Parathyroid adenoma (tissue), 2 donors: ENCODE measurements at regions not wholly inside any gene's neighbourhood (a gene's known extent, or its start where the extent isn't known, plus 50 kb on each side); places are given as distances from the start of the nearest gene placed in this dataset.

ENCODE experiments used
- H2AFZ ChIP-seq: fragments of 300-600 bp; sonication (generic); one replicate; pipeline ENCODE4 v1.7.0; 2017; ENCODE audit warnings: antibody characterized with exemption, mild to moderate bottlenecking
- H3K27ac ChIP-seq: fragments of 300-600 bp; sonication (generic); one replicate; pipeline ENCODE4 v1.7.0; 2017
- H3K27me3 ChIP-seq: fragments of 300-600 bp; sonication (generic); one replicate; pipeline ENCODE4 v1.7.0; 2017; ENCODE audit warnings: low read length; ENCODE audit not compliant: control insufficient read depth, insufficient read depth
- H3K36me3 ChIP-seq: fragments of 300-600 bp; sonication (generic); one replicate; pipeline ENCODE4 v1.7.0; 2017; ENCODE audit warnings: low read length; ENCODE audit not compliant: control insufficient read depth, insufficient read depth
- H3K4me1 ChIP-seq: fragments of 300-600 bp; sonication (generic); one replicate; pipeline ENCODE4 v1.7.0; 2017; ENCODE audit warnings: control low read depth
- H3K4me2 ChIP-seq: fragments of 300-600 bp; sonication (generic); one replicate; pipeline ENCODE4 v1.7.0; 2017; ENCODE audit warnings: low read length
- H3K4me3 ChIP-seq: fragments of 300-600 bp; sonication (generic); one replicate; pipeline ENCODE4 v1.7.0; 2017; ENCODE audit warnings: low read depth, low read length
- H3K79me2 ChIP-seq: fragments of 300-600 bp; sonication (generic); one replicate; pipeline ENCODE4 v1.7.0; 2017; ENCODE audit warnings: control low read depth
- H3K9ac ChIP-seq: fragments of 300-600 bp; sonication (generic); one replicate; pipeline ENCODE4 v1.7.0; 2017; ENCODE audit warnings: mild to moderate bottlenecking
- H3K9me3 ChIP-seq: fragments of 300-600 bp; sonication (generic); one replicate; pipeline ENCODE4 v1.7.0; 2017; ENCODE audit warnings: low read length; ENCODE audit not compliant: control insufficient read depth
- TF ChIP-seq, protein P1 (sequence below): fragments of 300-600 bp; sonication (generic); IDR thresholded peaks from one replicate; pipeline ENCODE4 v1.7.0; 2017; ENCODE audit warnings: antibody characterized with exemption, mild to moderate bottlenecking
- donor health status: primary hyperparathyroidism.

DNA sequence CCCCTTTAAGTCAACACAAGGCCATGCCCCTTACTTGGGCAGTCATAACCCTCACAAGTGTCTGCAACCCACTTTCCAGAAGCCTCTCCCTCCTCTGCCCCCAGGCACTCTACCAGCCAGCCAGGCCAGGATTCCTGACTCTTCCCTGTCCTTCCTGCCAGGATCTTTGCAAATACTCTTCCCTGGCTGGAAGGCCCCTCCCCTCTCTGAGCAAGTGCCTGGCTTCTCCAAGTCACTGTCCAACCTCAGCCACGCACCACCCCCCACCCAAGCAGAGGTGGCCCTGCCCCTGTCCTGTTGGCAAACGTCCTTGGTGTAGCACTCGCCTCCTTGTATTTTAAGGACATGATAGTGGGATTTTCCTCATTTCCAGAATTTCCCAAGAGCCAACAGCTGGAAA is 54.7 kb upstream of the USP3 start:
- no peaks in the 10 kb centered on the region for H3K36me3 ChIP-seq
- H3K27ac ChIP-seq: no peak overlapping the region
- no peaks in the 10 kb centered on the region for H3K9me3 ChIP-seq

DNA sequence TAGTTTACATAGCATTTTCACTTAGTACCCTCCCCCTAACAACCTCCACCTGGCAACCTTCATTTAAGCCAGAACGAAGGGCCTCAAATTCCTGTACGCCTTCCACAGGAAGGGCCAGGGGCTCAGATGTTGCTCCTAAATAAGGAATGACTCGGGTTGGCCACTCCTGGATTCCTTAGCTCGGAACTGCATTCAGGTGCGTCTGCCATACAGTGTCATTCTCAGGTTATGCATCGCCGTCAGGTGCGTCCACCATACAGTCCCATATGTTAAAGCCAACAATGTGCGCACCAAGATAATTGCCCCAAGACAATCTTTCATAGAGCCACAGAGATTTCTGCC is 53.5 kb upstream of the USP3 start:
- H3K4me3 ChIP-seq: no peak overlapping the region
- no peaks in the 10 kb centered on the region for H3K36me3 ChIP-seq
- H3K9me3 ChIP-seq: no peaks in the 10 kb centered on the region
- H3K4me1 ChIP-seq: no peaks in the 10 kb centered on the region
- H3K27ac ChIP-seq: no peak overlapping the region
- H3K4me2 ChIP-seq: no peak overlapping the region
- no peak overlapping the region for H2AFZ ChIP-seq
- H3K79me2 ChIP-seq: no peaks in the 10 kb centered on the region
- TF ChIP-seq, protein P1, sequence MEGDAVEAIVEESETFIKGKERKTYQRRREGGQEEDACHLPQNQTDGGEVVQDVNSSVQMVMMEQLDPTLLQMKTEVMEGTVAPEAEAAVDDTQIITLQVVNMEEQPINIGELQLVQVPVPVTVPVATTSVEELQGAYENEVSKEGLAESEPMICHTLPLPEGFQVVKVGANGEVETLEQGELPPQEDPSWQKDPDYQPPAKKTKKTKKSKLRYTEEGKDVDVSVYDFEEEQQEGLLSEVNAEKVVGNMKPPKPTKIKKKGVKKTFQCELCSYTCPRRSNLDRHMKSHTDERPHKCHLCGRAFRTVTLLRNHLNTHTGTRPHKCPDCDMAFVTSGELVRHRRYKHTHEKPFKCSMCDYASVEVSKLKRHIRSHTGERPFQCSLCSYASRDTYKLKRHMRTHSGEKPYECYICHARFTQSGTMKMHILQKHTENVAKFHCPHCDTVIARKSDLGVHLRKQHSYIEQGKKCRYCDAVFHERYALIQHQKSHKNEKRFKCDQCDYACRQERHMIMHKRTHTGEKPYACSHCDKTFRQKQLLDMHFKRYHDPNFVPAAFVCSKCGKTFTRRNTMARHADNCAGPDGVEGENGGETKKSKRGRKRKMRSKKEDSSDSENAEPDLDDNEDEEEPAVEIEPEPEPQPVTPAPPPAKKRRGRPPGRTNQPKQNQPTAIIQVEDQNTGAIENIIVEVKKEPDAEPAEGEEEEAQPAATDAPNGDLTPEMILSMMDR: no peak
- H3K9ac ChIP-seq: no peak overlapping the region
- no peaks in the 10 kb centered on the region for H3K27me3 ChIP-seq

More for the DNA sequence above, 54.7 kb upstream of the USP3 start:
- H3K27me3 ChIP-seq: no peaks in the 10 kb centered on the region
- H3K4me2 ChIP-seq: no peak overlapping the region
- TF ChIP-seq, protein P1: no peak
- H3K79me2 ChIP-seq: no peaks in the 10 kb centered on the region
- H2AFZ ChIP-seq: no peak overlapping the region
- no peak overlapping the region for H3K9ac ChIP-seq
- H3K4me1 ChIP-seq: no peaks in the 10 kb centered on the region
- H3K4me3 ChIP-seq: no peak overlapping the region

DNA sequence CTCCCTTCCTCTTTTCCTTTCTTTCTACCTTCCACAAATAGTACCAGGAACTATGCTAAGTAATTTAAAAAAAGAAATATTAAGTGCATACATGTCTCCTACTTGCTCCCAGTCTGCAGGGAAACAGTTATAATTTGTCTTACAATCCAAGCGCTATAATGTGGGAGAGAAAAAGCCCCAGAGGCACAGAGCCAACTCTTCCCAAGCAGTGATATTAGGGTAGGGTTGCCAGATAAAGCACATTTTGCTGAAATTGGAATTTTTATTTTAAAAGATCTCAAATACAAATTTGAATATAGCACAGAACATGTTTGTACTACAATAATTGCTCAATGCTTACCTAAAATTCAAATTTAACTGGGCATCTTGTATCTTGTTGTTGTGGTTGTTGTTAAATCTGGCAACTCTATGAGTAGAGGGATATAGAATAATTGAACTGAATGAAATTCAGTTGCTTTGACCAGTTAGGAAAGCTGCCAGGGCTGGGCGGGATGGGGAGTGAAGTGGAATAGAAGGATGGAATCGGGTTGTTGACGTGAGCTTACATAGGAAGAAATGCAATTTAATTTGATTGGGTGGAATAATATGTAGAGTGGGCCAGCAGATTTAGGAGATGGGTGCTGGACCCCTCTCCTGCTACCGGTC is 52.6 kb upstream of the USP3 start:
- Histone ChIP-seq H3K4me2 (no peak overlapping the region), H3K36me3 (no peaks in the 10 kb centered on the region), H3K27ac (no peak overlapping the region), H3K9ac (no peak overlapping the region), H3K4me1 (no peaks in the 10 kb centered on the region), H3K4me3 (no peak overlapping the region), H3K79me2 (no peaks in the 10 kb centered on the region), H3K27me3 (no peaks in the 10 kb centered on the region), H2AFZ (no peak overlapping the region), H3K9me3 (no peaks in the 10 kb centered on the region)
- TF ChIP-seq, protein P1: no peak

DNA sequence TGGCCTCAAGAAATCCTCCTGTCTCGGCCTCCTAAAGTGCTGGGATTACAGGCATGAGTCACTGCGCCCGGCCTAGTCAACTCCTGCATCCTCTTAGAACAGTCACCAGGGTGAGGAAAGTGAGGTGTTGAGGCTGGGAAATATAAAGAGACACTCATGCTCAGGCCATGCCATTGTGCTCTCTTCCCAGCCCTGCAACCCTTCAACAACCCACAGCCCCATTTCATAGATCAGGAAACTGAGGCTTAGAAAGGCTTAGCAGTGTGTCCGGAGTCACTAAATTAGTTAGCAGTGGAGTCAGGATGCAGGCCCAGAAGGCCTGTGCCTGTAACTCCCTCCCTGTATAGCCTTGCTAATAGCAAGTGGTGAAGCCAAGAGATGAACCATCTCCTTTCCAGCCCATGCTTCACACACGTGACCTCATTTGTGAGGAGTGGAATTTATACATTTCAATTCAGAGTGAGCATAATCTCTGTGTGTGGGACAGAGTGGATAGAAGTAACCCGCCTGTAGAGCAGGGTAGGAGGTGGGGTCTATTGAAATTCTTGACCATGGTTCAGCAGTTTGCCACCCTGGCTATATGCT is 51.7 kb upstream of the USP3 start:
- no peak overlapping the region for H3K4me2 ChIP-seq
- H3K79me2 ChIP-seq: no peaks in the 10 kb centered on the region
- H3K4me1 ChIP-seq: no peaks in the 10 kb centered on the region
- H3K27ac ChIP-seq: no peak overlapping the region
- no peak overlapping the region for H3K9ac ChIP-seq
- H3K4me3 ChIP-seq: no peak overlapping the region
- H3K36me3 ChIP-seq: no peaks in the 10 kb centered on the region
- H3K9me3 ChIP-seq: no peaks in the 10 kb centered on the region
- TF ChIP-seq, protein P1: no peak
- no peak overlapping the region for H2AFZ ChIP-seq
- no peaks in the 10 kb centered on the region for H3K27me3 ChIP-seq
